Neural cell (in vitro differentiated cells): ENCODE measurements at regions not wholly inside any gene's neighbourhood (a gene's known extent, or its start where the extent isn't known, plus 50 kb on each side); places are given as distances from the start of the nearest gene placed in this dataset.

Source experiments
- H2AFZ ChIP-seq: fragments of 200-600, 300-800 bp; sonication (generic), shearing (Covaris generic); 2 replicates; pipeline ENCODE4 v1.6.0; 2014; ENCODE audit warnings: low read depth, mild to moderate bottlenecking, antibody characterized with exemption, low read length, moderate library complexity
- H3F3A ChIP-seq: fragments of 200-600 bp; shearing (Covaris generic); 2 replicates; pipeline ENCODE4 v1.6.1; 2016; ENCODE audit warnings: mild to moderate bottlenecking, moderate library complexity, mixed read lengths, antibody characterized with exemption, low read length; ENCODE audit not compliant: insufficient read depth, poor library complexity, severe bottlenecking
- H3K27ac ChIP-seq: fragments of 200-600, 300-800 bp; sonication (generic), shearing (Covaris generic); 2 replicates; pipeline ENCODE4 v1.5.1; 2014; ENCODE audit warnings: mild to moderate bottlenecking, low read length, moderate library complexity
- H3K27me3 ChIP-seq: fragments of 300-800, 200-600 bp; sonication (generic), shearing (Covaris generic); 2 replicates; pipeline ENCODE4 v1.6.0; 2014; ENCODE audit warnings: mild to moderate bottlenecking, low read depth, low read length, moderate library complexity; ENCODE audit not compliant: insufficient read depth
- H3K36me3 ChIP-seq: fragments of 300-800, 200-600 bp; sonication (generic), shearing (Covaris generic); 2 replicates; pipeline ENCODE4 v1.5.1; 2014; ENCODE audit warnings: mild to moderate bottlenecking, antibody characterized with exemption, low read length, moderate library complexity; ENCODE audit not compliant: insufficient read depth
- H3K4me2 ChIP-seq: fragments of 300-800, 200-600 bp; sonication (generic), shearing (Covaris generic); 2 replicates; pipeline ENCODE4 v1.6.0; 2014; ENCODE audit warnings: mild to moderate bottlenecking, low read length
- H3K4me3 ChIP-seq: fragments of 300-800, 200-600 bp; sonication (generic), shearing (Covaris generic); 2 replicates; pipeline ENCODE4 v1.5.1; 2014; ENCODE audit warnings: mild to moderate bottlenecking, low read length, moderate library complexity
- H3K79me2 ChIP-seq: fragments of 200-600 bp; shearing (Covaris generic); replicated peaks from 2 replicates; pipeline ENCODE4 v1.6.0; 2014; ENCODE audit warnings: mild to moderate bottlenecking, low read length, moderate library complexity; ENCODE audit not compliant: insufficient read depth
- H3K9ac ChIP-seq: fragments of 300-800, 200-600 bp; sonication (generic), shearing (Covaris generic); 2 replicates; pipeline ENCODE4 v1.6.1; 2016; ENCODE audit warnings: mild to moderate bottlenecking, low read length, mixed read lengths
- H3K9me2 ChIP-seq: fragments of 200-600 bp; shearing (Covaris generic); 2 replicates; pipeline ENCODE4 v1.6.1; 2016; ENCODE audit warnings: mild to moderate bottlenecking, low read length, mixed read lengths; ENCODE audit not compliant: insufficient read depth
- H3K9me3 ChIP-seq: fragments of 200-600, 300-800 bp; sonication (generic), shearing (Covaris generic); 2 replicates; pipeline ENCODE4 v1.6.1; 2016; ENCODE audit warnings: mild to moderate bottlenecking, mixed run types, low read length, moderate library complexity, mixed read lengths
- H4K20me1 ChIP-seq: fragments of 200-600 bp; shearing (Covaris generic); 2 replicates; pipeline ENCODE4 v1.6.1; 2016; ENCODE audit warnings: mild to moderate bottlenecking, mixed run types; ENCODE audit not compliant: insufficient read depth
- EP300 ChIP-seq: fragments of 450-650 bp; conservative IDR thresholded peaks from 2 replicates; pipeline ENCODE4 v1.6.1; 2014; ENCODE audit warnings: antibody characterized with exemption, mild to moderate bottlenecking, moderate library complexity; ENCODE audit not compliant: poor library complexity, severe bottlenecking
- EZH2 ChIP-seq: fragments of 200-600, 300-800 bp; shearing (Covaris generic), sonication (generic); IDR thresholded peaks from 2 replicates; pipeline ENCODE4 v1.6.1; 2014; ENCODE audit warnings: antibody characterized with exemption, low read length, borderline replicate concordance, mild to moderate bottlenecking; ENCODE audit not compliant: insufficient read depth, poor library complexity, severe bottlenecking
- MXI1 ChIP-seq: fragments of 450-650 bp; conservative IDR thresholded peaks from 2 replicates; pipeline ENCODE4 v1.6.1; 2014; ENCODE audit warnings: antibody characterized with exemption, mild to moderate bottlenecking; ENCODE audit not compliant: poor library complexity, severe bottlenecking
- POLR2AphosphoS5 ChIP-seq: IDR thresholded peaks from 2 replicates; pipeline ENCODE4 v1.6.1; 2012
- RAD21 ChIP-seq: fragments of 450-650 bp; conservative IDR thresholded peaks from 2 replicates; pipeline ENCODE4 v1.6.1; 2014; ENCODE audit warnings: antibody characterized with exemption, mild to moderate bottlenecking, moderate library complexity
- SMC3 ChIP-seq: fragments of 450-650 bp; conservative IDR thresholded peaks from 2 replicates; pipeline ENCODE4 v1.6.1; 2014; ENCODE audit warnings: antibody characterized with exemption, mild to moderate bottlenecking, moderate library complexity; ENCODE audit not compliant: poor library complexity
- TAF1 ChIP-seq: IDR thresholded peaks from 2 replicates; pipeline ENCODE4 v1.6.1; 2012; ENCODE audit warnings: low read depth
- TF ChIP-seq, protein P1 (sequence below): fragments of 450-650 bp; IDR thresholded peaks from 2 replicates; pipeline ENCODE4 v1.5.1; 2014; ENCODE audit warnings: antibody characterized with exemption, mild to moderate bottlenecking, moderate library complexity; ENCODE audit not compliant: poor library complexity, severe bottlenecking
- TF ChIP-seq, protein P2 (sequence below): IDR thresholded peaks from 2 replicates; pipeline ENCODE4 v1.6.1; 2012; ENCODE audit warnings: borderline replicate concordance

- H3K27ac ChIP-seq, result no peak overlapping the region
- H2AFZ ChIP-seq, result no peak overlapping the region
- no peak for TF ChIP-seq TAF1
- no peak for TF ChIP-seq RAD21
- TF ChIP-seq, protein P1, sequence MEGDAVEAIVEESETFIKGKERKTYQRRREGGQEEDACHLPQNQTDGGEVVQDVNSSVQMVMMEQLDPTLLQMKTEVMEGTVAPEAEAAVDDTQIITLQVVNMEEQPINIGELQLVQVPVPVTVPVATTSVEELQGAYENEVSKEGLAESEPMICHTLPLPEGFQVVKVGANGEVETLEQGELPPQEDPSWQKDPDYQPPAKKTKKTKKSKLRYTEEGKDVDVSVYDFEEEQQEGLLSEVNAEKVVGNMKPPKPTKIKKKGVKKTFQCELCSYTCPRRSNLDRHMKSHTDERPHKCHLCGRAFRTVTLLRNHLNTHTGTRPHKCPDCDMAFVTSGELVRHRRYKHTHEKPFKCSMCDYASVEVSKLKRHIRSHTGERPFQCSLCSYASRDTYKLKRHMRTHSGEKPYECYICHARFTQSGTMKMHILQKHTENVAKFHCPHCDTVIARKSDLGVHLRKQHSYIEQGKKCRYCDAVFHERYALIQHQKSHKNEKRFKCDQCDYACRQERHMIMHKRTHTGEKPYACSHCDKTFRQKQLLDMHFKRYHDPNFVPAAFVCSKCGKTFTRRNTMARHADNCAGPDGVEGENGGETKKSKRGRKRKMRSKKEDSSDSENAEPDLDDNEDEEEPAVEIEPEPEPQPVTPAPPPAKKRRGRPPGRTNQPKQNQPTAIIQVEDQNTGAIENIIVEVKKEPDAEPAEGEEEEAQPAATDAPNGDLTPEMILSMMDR, result no peak
- no peak for TF ChIP-seq MXI1
- TF ChIP-seq POLR2AphosphoS5, result no peak
- no peak for TF ChIP-seq EZH2
- no peak for TF ChIP-seq SMC3
- TF ChIP-seq, protein P2, sequence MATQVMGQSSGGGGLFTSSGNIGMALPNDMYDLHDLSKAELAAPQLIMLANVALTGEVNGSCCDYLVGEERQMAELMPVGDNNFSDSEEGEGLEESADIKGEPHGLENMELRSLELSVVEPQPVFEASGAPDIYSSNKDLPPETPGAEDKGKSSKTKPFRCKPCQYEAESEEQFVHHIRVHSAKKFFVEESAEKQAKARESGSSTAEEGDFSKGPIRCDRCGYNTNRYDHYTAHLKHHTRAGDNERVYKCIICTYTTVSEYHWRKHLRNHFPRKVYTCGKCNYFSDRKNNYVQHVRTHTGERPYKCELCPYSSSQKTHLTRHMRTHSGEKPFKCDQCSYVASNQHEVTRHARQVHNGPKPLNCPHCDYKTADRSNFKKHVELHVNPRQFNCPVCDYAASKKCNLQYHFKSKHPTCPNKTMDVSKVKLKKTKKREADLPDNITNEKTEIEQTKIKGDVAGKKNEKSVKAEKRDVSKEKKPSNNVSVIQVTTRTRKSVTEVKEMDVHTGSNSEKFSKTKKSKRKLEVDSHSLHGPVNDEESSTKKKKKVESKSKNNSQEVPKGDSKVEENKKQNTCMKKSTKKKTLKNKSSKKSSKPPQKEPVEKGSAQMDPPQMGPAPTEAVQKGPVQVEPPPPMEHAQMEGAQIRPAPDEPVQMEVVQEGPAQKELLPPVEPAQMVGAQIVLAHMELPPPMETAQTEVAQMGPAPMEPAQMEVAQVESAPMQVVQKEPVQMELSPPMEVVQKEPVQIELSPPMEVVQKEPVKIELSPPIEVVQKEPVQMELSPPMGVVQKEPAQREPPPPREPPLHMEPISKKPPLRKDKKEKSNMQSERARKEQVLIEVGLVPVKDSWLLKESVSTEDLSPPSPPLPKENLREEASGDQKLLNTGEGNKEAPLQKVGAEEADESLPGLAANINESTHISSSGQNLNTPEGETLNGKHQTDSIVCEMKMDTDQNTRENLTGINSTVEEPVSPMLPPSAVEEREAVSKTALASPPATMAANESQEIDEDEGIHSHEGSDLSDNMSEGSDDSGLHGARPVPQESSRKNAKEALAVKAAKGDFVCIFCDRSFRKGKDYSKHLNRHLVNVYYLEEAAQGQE, result no peak
- TF ChIP-seq EP300, result no peak
- H3K27me3 ChIP-seq, result no peaks in the 10 kb centered on the region
- no peaks in the 10 kb centered on the region for H4K20me1 ChIP-seq
- H3K9ac ChIP-seq, result no peak overlapping the region
- no peaks in the 10 kb centered on the region for H3F3A ChIP-seq
- no peaks in the 10 kb centered on the region for H3K36me3 ChIP-seq
- no peaks in the 10 kb centered on the region for H3K9me3 ChIP-seq
- no peak overlapping the region for H3K4me3 ChIP-seq
- no peak overlapping the region for H3K4me2 ChIP-seq
- H3K79me2 ChIP-seq, result no peaks in the 10 kb centered on the region
- peaks cover 3% of the 10 kb centered on the region for H3K9me2 ChIP-seq
Observed at GRCh38 chr4:126593626-126594025, 1039.1 kb upstream of the INTU start.

DNA sequence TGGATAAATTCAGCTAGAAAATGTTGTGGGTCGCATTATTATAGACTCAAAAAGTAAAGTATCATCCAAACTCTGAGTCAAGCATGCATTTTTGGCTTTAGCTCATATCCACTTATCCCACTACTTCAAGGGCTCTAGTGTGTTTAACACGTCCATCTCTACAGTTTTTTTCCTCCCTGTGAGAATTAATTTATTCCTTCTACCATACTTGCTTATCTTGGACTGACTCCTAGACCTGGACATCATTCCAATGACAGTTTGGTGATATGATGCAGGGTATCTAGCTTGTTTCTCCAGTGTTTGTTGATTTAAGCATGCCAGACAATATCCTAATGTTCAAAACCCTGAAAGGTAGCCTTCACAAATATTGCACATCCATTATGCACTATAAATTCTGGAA is 1037.1 kb upstream of the INTU start:
- TF ChIP-seq EZH2, result no peak
- TF ChIP-seq, protein P1, result no peak
- TF ChIP-seq SMC3, result no peak
- TF ChIP-seq MXI1, result no peak
- TF ChIP-seq TAF1, result no peak
- no peak for TF ChIP-seq EP300
- no peak for TF ChIP-seq RAD21
- TF ChIP-seq POLR2AphosphoS5, result no peak
- TF ChIP-seq, protein P2, result no peak
- H3K9me3 ChIP-seq, result no peaks in the 10 kb centered on the region

More for the DNA sequence above, 1037.1 kb upstream of the INTU start:
- Histone ChIP-seq H3K36me3 (no peaks in the 10 kb centered on the region), H3F3A (no peaks in the 10 kb centered on the region), H3K4me3 (no peak overlapping the region), H3K9ac (no peak overlapping the region), H3K27ac (no peak overlapping the region), H3K9me2 (peaks cover 3% of the 10 kb centered on the region), H4K20me1 (no peaks in the 10 kb centered on the region), H3K79me2 (no peaks in the 10 kb centered on the region), H3K4me2 (no peak overlapping the region), H3K27me3 (no peaks in the 10 kb centered on the region), H2AFZ (no peak overlapping the region)
